ENCODE measurements at regions not wholly inside any gene's neighbourhood (a gene's known extent, or its start where the extent isn't known, plus 50 kb on each side); places are given as distances from the start of the nearest gene placed in this dataset.

GRCh38 chr4:26094911-26095310 lies 180.9 kb downstream of the SMIM20 start:
- no peak for TF ChIP-seq CTCF (conservative IDR thresholded peaks at IDR 0.05; ENCODE audit: low read depth, low read length)
- H3K4me3 ChIP-seq (ENCODE audit: low read depth, low read length) = no peak overlapping the region
- DNase-seq (ENCODE audit: low read depth) = no peak

- H3K4me3 ChIP-seq (ENCODE audit: low read depth, low read length) = no peak overlapping the region
- no peak for DNase-seq (ENCODE audit: low read depth)
- no peak for TF ChIP-seq CTCF (conservative IDR thresholded peaks at IDR 0.05; ENCODE audit: low read depth, low read length)
Observed at GRCh38 chr4:26099967-26100366, 185.9 kb downstream of the SMIM20 start.

- TF ChIP-seq CTCF (conservative IDR thresholded peaks at IDR 0.05; ENCODE audit: low read depth, low read length) = no peak
- H3K4me3 ChIP-seq (ENCODE audit: low read depth, low read length) = no peak overlapping the region
- no peak for DNase-seq (ENCODE audit: low read depth)
Observed at GRCh38 chr4:26101011-26101410, 187.0 kb downstream of the SMIM20 start.

DNA sequence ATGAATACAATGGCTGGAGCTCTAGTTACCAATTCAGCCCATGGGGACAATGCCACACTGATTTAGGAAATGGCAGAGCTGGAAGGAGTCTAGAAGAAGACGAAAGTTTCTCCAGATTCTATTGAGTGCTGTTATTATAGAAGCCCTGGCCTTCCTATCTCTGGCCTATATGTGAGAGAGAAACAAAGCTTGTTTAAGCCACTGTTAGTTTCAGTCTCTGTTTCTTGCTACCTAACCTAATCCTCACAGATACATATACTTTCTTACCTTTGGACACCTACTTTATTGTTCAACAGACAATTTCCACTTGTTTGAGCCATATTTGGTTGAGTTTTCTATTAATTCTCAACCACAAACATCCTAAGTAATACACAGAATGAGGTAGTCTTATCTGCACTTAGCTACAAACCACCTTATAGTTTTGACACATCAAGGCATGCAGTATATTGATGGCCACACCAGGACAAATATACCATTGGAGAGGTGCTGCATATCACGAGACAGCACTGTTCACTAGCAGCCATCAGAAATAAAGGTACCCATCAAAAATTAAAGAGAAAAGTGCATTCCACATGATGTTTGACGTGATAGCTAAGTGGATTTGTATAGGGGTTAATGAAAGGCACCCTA lies 190.2 kb downstream of the SMIM20 start:
- no peak for TF ChIP-seq CTCF (conservative IDR thresholded peaks at IDR 0.05; ENCODE audit: low read depth, low read length)
- no peak overlapping the region for H3K4me3 ChIP-seq (ENCODE audit: low read depth, low read length)
- no peak for DNase-seq (ENCODE audit: low read depth)

DNA sequence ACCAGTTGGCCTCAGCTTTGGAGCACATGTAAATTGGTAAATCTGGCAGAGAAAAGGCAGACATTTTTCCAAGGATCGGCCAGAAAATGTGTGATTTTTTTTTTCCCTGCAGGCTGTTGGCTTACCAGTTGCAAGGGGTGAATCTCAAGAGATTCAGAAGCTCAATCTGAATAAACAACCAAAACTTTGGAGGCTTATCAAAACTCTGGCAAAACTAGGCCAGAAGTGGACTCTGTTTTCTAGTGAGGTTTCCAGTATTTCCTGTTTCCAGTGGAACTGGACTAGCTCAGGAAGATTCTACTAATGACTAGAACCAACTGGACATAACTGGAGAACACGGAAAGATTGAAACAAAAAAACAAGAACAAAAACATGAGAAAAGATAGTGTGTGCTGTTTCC lies 191.3 kb downstream of the SMIM20 start:
- no peak overlapping the region for H3K4me3 ChIP-seq (ENCODE audit: low read depth, low read length)
- DNase-seq (ENCODE audit: low read depth) = peak; percentile 25
- no peak for TF ChIP-seq CTCF (conservative IDR thresholded peaks at IDR 0.05; ENCODE audit: low read depth, low read length)

DNA sequence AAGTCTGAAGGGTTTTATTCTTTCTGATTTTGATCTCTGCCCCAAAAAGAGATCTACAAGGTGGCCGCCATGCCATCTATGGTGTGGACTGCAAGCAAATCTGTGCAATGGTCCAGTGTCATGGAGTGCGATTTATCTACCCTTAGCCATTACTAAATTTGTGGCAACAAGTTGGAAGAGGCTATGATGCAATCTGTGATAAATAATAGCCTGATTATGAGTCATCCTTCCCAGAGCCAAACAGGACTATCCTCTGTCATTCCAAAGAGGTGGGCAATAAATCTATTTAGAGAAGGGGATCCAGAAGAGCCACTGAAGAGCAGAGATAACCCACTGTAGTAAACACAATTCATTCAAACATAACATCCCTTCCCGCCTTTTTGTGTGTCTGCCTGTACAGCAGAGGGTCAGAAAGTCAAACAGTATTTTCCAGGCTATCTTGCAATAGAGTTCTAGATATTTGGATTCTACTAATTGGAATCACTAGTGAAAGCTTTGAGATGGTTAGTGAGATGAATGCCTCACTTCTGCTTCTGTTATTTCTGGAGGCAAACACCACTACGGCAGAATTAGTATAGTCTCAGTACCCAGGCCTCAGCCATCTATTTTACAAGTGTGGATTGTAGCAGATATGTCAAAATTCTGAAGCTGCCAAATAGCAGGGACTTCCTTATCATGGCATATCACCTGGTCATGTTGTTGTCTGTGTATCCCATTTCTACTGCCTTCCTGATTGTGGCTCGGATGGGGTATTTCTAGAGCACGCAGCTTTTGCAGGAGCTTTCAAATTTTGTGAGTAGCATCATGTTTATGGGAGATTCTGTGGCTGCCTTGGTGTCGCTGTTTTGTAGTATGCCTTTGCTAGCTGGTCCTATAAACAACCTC lies 192.0 kb downstream of the SMIM20 start:
- peak; percentile 65 for DNase-seq (ENCODE audit: low read depth)
- TF ChIP-seq CTCF (conservative IDR thresholded peaks at IDR 0.05; ENCODE audit: low read depth, low read length) = no peak
- H3K4me3 ChIP-seq (ENCODE audit: low read depth, low read length) = no peak overlapping the region

Measured in choroid plexus epithelial cell (primary cell).